ENCODE measurements at regions not wholly inside any gene's neighbourhood (a gene's known extent, or its start where the extent isn't known, plus 50 kb on each side); places are given as distances from the start of the nearest gene placed in this dataset.

DNA sequence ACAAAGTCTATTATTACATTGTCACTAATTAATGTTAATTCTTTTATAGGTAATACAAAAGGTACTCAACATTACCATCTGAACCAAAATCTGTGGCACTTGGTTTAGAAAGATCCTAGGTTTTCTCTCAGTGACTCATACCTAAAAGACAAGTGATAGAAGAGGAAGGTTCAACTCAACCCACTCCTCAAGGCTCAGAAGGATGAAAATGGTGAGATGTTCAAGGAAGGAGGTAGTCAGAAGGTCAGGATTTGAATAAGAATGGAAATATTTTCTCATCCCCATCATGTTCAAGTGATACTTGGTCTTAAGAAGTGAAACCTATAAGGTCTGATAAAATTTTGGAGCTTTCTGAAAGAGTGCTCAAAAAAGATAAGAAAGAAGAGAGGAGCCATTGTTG is 86.4 kb upstream of the FBXO11 start:
- no peak for TF ChIP-seq NFIC (IDR thresholded peaks at IDR 0.05)
- no peak for TF ChIP-seq EP300 (IDR thresholded peaks at IDR 0.05; ENCODE audit: borderline replicate concordance)
- TF ChIP-seq TAF1 (IDR thresholded peaks at IDR 0.05; ENCODE audit: low read depth): no peak
- TF ChIP-seq, protein P1, sequence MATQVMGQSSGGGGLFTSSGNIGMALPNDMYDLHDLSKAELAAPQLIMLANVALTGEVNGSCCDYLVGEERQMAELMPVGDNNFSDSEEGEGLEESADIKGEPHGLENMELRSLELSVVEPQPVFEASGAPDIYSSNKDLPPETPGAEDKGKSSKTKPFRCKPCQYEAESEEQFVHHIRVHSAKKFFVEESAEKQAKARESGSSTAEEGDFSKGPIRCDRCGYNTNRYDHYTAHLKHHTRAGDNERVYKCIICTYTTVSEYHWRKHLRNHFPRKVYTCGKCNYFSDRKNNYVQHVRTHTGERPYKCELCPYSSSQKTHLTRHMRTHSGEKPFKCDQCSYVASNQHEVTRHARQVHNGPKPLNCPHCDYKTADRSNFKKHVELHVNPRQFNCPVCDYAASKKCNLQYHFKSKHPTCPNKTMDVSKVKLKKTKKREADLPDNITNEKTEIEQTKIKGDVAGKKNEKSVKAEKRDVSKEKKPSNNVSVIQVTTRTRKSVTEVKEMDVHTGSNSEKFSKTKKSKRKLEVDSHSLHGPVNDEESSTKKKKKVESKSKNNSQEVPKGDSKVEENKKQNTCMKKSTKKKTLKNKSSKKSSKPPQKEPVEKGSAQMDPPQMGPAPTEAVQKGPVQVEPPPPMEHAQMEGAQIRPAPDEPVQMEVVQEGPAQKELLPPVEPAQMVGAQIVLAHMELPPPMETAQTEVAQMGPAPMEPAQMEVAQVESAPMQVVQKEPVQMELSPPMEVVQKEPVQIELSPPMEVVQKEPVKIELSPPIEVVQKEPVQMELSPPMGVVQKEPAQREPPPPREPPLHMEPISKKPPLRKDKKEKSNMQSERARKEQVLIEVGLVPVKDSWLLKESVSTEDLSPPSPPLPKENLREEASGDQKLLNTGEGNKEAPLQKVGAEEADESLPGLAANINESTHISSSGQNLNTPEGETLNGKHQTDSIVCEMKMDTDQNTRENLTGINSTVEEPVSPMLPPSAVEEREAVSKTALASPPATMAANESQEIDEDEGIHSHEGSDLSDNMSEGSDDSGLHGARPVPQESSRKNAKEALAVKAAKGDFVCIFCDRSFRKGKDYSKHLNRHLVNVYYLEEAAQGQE (IDR thresholded peaks at IDR 0.05; ENCODE audit: low read depth): no peak
- TF ChIP-seq, protein P2, sequence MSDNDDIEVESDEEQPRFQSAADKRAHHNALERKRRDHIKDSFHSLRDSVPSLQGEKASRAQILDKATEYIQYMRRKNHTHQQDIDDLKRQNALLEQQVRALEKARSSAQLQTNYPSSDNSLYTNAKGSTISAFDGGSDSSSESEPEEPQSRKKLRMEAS (IDR thresholded peaks at IDR 0.05): no peak
- no peak for TF ChIP-seq YY1 (IDR thresholded peaks at IDR 0.05; ENCODE audit: low read depth)
- TF ChIP-seq EGR1 (IDR thresholded peaks at IDR 0.05): no peak
- no peak for TF ChIP-seq TEAD4 (IDR thresholded peaks at IDR 0.05)
- no peak for TF ChIP-seq TCF12 (IDR thresholded peaks at IDR 0.05; ENCODE audit: low read depth)
